Mucosa of rectum (tissue), 2 donors: ENCODE measurements at regions not wholly inside any gene's neighbourhood (a gene's known extent, or its start where the extent isn't known, plus 50 kb on each side); places are given as distances from the start of the nearest gene placed in this dataset.

Source experiments
- H3K27ac ChIP-seq, 2 donors: one replicate each; pipeline ENCODE4 v1.7.0; 2013; ENCODE audit warnings: inconsistent platforms in 2 of 2, low read depth in 2 of 2, low read length in 2 of 2
- H3K27me3 ChIP-seq, 2 donors: one replicate each; pipeline ENCODE4 v1.7.0; 2013; ENCODE audit warnings: low read length in 2 of 2; ENCODE audit not compliant: control insufficient read depth in 2 of 2, insufficient read depth in 2 of 2
- H3K36me3 ChIP-seq, 2 donors: one replicate each; pipeline ENCODE4 v1.7.0; 2013; ENCODE audit warnings: low read length in 2 of 2; ENCODE audit not compliant: control insufficient read depth in 2 of 2, insufficient read depth in 2 of 2
- H3K4me1 ChIP-seq, 2 donors: one replicate each; pipeline ENCODE4 v1.7.0; 2013; ENCODE audit warnings: low read length in 2 of 2, mild to moderate bottlenecking in 1 of 2; ENCODE audit not compliant: control insufficient read depth in 2 of 2, insufficient read depth in 2 of 2
- H3K4me3 ChIP-seq, 2 donors: one replicate each; pipeline ENCODE4 v1.7.0; 2013; ENCODE audit warnings: low read length in 2 of 2
- H3K9ac ChIP-seq, 2 donors: one replicate each; pipeline ENCODE4 v1.7.0; 2013; ENCODE audit warnings: low read length in 2 of 2, low read depth in 1 of 2, mild to moderate bottlenecking in 1 of 2
- H3K9me3 ChIP-seq, 2 donors: one replicate each; pipeline ENCODE4 v1.7.0; 2013; ENCODE audit warnings: low read length in 2 of 2; ENCODE audit not compliant: control insufficient read depth in 2 of 2
- donor health status: healthy.
- donor health status: Normal muscosa, but diverticular disease.

DNA sequence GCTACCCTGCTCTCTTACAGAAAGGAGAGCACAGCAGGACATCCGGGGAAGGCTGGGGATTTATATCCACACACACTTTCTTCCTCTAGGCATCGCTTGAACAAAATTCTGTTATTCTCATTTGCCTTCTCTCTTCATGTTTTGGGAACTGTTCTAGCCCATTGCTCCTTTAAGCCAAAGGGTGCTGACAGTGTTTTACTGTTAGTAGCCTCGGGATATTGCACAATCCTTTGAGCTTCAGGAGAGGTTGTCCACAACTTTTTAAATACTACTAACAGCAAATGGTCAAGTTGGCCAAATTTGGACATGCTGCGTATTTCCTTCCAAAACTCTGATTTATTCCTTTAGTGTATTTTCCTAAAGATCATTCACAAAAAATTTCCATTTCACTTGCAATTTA is 579.2 kb upstream of the RGS18 start:
- Histone ChIP-seq H3K9me3 (no peaks in the 10 kb centered on the region), H3K27ac (no peak overlapping the region), H3K27me3 (no peaks in the 10 kb centered on the region), H3K36me3 (no peaks in the 10 kb centered on the region), H3K9ac (no peak overlapping the region), H3K4me3 (no peak overlapping the region), H3K4me1 (no peaks in the 10 kb centered on the region)

DNA sequence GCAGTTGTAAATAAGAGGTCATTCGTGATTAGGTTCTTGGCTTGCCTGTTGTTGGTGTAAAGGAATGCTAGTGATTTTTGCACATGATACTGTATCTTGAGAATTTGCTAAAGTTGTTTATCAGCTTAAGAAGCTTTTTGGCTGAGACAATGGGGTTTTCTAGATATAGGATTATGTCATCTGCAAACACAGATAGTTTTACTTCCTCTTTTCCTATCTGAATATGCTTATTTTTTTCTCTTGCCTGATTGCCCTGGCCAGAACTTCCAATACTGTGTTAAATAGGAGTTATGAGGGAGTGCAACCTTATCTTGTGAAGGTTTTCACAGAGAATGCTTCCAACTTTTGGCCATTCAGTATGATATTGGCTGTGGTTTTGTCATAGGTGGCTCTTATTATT is 576.1 kb upstream of the RGS18 start:
- H3K9me3 ChIP-seq = no peaks in the 10 kb centered on the region
- H3K4me1 ChIP-seq = no peaks in the 10 kb centered on the region

DNA sequence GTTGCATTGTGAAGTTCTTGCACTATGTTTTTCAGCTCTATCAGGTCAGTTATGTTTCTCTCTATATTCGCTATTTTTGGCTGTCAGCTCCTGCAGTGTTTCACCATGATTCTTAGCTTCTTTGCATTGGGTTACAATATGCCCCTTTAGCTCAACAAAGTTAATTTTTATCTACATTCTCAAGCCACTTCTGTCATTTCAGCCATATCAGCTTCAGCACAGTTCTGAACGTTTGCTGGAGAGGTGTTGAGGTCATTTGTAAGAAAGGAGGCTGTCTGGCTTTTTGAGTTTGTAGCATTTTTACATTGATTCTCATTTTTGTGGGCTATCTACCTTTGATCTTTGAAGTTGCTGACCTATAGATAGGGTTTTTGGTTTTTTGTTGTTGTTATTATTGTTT is 573.2 kb upstream of the RGS18 start:
- Histone ChIP-seq H3K27ac (no peak overlapping the region), H3K4me1 (no peaks in the 10 kb centered on the region), H3K9me3 (no peaks in the 10 kb centered on the region), H3K9ac (no peak overlapping the region), H3K27me3 (no peaks in the 10 kb centered on the region), H3K4me3 (no peak overlapping the region), H3K36me3 (no peaks in the 10 kb centered on the region)

More for the DNA sequence above, 576.1 kb upstream of the RGS18 start:
- H3K4me3 ChIP-seq = no peak overlapping the region
- no peaks in the 10 kb centered on the region for H3K27me3 ChIP-seq
- H3K9ac ChIP-seq = no peak overlapping the region
- H3K36me3 ChIP-seq = no peaks in the 10 kb centered on the region
- no peak overlapping the region for H3K27ac ChIP-seq

DNA sequence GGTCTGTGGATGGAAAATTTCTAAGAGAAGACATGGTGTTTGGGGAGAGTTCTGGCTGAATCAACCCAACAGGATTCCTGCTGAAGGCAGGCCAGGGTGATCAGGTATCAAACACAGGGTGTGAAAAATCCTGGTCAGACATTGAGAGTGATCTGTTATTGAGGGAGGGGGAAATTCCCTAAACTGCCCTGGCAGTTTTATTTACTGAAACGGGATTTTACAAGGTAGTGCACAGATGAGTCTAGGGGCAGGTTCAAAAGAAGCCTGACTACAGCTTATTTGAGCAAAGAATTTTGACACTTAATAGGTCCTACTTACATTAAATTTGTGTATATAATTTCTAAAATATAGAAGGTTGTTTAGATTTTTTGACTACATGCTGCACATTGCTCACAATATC is 569.4 kb upstream of the RGS18 start:
- Histone ChIP-seq H3K9ac (no peak overlapping the region), H3K9me3 (no peaks in the 10 kb centered on the region), H3K27me3 (no peaks in the 10 kb centered on the region), H3K27ac (no peak overlapping the region), H3K36me3 (no peaks in the 10 kb centered on the region), H3K4me3 (no peak overlapping the region), H3K4me1 (no peaks in the 10 kb centered on the region)

DNA sequence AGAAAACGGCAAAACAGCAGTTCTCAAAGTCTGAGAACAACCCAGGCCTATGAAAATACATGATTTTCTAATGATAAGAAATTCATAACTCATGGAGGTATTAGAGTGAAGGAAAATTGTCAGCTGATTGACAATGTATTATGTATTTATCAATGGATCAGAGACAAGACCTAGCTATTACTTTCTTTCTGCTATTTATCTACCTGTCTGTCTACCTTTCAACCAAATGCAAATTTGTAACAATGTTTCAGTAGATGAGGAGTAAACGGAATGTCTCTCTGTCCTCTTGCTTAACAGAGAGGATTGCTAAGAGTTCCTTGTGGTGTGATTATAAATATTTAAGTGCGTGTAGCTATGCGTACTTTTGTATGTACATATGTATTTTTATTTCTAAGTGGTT is 568.7 kb upstream of the RGS18 start:
- H3K36me3 ChIP-seq = no peaks in the 10 kb centered on the region
- H3K4me1 ChIP-seq = no peaks in the 10 kb centered on the region
- H3K9me3 ChIP-seq = no peaks in the 10 kb centered on the region
- H3K27me3 ChIP-seq = no peaks in the 10 kb centered on the region
- no peak overlapping the region for H3K9ac ChIP-seq
- no peak overlapping the region for H3K4me3 ChIP-seq
- H3K27ac ChIP-seq = no peak overlapping the region

DNA sequence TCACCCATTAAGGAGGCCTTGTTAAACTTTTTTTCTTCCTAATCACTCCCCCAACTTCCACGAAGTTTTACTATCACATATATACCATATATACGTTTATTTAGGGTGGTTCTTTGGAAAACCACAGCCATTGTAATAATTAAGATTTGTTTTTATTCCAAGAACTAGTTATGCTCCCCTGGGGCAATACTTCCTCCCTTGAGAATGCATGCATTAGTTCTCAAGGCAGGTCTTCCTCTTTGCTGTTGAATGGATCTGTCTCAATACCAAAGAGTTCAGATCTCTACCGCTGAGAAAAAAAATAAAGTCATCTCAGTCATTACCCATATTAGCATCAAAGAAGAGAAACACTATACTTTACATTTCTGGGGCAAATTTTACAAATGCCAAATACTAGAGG is 567.7 kb upstream of the RGS18 start:
- Histone ChIP-seq H3K9ac (no peak overlapping the region), H3K4me1 (no peaks in the 10 kb centered on the region), H3K36me3 (no peaks in the 10 kb centered on the region)

DNA sequence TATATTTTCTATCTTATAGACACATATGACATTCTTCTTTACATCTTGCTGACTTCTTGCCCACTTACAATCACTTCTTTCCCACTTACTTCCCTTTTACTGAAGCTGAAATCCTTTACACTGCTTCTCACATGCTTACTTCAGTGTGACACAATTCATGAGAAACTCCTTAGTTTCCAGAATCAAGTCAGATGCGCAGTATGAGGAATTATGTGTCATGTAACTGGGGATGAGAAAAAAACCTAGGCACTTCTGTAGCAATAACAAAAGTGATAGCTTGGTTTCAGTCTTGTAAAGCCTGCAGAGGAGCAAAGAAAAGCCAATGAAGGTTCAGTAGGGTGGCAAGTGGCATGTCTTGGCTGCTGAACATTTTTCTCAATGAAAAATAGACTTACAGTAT is 566.2 kb upstream of the RGS18 start:
- Histone ChIP-seq H3K4me3 (no peak overlapping the region), H3K27me3 (no peaks in the 10 kb centered on the region), H3K27ac (no peak overlapping the region), H3K9me3 (no peaks in the 10 kb centered on the region), H3K9ac (no peak overlapping the region), H3K36me3 (no peaks in the 10 kb centered on the region), H3K4me1 (no peaks in the 10 kb centered on the region)

More for the DNA sequence above, 567.7 kb upstream of the RGS18 start:
- H3K4me3 ChIP-seq = no peak overlapping the region
- H3K27ac ChIP-seq = no peak overlapping the region
- H3K27me3 ChIP-seq = no peaks in the 10 kb centered on the region
- no peaks in the 10 kb centered on the region for H3K9me3 ChIP-seq

DNA sequence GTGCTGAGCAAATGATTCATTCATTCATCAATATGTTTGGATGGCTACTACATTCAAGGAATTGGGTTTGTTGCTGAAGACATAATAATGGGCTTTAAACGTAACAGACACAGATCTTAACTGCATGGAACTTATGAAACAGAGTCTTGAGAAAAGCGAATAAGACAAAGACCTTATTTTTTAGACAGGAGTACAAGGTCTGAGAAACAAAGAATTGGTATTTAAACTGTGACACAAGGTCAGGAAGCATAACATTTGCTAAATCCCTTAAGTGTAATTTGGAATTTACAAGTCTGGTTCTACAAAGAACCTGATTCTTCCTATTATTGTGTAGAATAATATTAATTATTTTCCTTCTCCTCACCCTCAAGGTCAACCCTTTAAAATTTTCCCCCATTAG is 565.4 kb upstream of the RGS18 start:
- H3K9ac ChIP-seq = no peak overlapping the region
- H3K4me1 ChIP-seq = no peaks in the 10 kb centered on the region
- no peaks in the 10 kb centered on the region for H3K9me3 ChIP-seq
- no peaks in the 10 kb centered on the region for H3K27me3 ChIP-seq
- H3K36me3 ChIP-seq = no peaks in the 10 kb centered on the region
- no peak overlapping the region for H3K27ac ChIP-seq
- no peak overlapping the region for H3K4me3 ChIP-seq

DNA sequence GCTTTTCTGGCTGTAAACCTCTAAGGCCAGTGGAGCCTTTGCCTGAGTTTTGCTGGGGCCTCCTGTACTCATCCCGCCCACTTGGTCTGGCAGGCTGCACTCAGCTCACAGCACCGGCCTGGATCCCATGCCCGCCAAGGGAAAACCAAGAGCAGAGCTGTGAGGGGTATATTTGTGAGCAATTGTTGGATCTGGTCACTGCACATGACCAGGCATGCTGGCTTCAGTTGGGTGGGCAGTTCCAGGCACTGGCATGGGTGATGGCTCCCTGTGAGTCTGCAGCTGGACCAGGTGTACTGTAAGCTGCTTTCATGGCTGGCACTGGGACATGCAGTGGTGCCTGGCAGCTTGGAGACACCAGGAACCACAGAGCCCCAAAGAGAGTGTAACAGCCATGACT is 563.1 kb upstream of the RGS18 start:
- Histone ChIP-seq H3K36me3 (no peaks in the 10 kb centered on the region), H3K9ac (no peak overlapping the region), H3K9me3 (no peaks in the 10 kb centered on the region), H3K4me3 (no peak overlapping the region), H3K27me3 (no peaks in the 10 kb centered on the region), H3K27ac (no peak overlapping the region), H3K4me1 (no peaks in the 10 kb centered on the region)

DNA sequence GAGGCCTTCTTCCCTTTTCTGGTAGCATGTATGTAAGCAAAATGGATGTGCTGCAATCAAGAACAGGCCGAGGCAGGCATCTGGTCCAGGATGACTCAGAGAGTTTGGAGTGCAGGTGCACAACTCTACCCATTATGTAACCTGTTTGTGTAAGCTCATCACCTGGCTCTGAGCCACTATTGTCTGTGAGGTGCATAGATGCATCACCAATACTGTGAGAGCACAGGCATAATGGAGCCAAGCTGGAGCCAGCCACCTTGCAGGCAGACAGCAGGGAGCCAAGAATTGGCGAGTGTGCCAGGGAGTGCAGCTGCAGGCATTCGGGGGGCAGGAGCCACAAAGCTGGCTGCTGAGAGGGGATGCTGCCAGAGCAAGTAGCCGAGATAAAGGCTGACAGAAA is 549.9 kb upstream of the RGS18 start:
- H3K9ac ChIP-seq = no peak overlapping the region
- no peak overlapping the region for H3K27ac ChIP-seq

DNA sequence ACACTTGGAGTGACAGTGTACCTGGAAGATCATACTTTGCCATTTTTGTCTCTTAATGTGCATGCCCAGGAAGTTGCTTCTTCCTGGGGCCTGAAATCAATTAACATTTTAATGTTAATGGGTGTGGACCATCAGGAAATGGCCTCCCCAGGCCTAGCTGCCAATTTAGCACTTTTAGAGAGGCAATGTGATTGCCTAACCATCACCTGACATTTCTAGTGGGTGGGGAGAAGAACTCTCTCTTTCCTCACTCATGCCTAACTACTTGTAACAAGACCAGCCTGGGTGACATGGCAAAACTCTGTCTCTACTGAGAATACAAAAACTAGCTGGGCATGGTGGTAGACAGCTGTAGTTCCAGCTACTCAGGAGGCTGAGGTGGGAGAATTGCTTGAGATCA is 549.0 kb upstream of the RGS18 start:
- Histone ChIP-seq H3K9me3 (no peaks in the 10 kb centered on the region), H3K4me1 (no peaks in the 10 kb centered on the region), H3K27me3 (no peaks in the 10 kb centered on the region), H3K9ac (no peak overlapping the region), H3K36me3 (no peaks in the 10 kb centered on the region), H3K27ac (no peak overlapping the region), H3K4me3 (no peak overlapping the region)

More for the DNA sequence above, 549.9 kb upstream of the RGS18 start:
- H3K9me3 ChIP-seq = no peaks in the 10 kb centered on the region
- H3K36me3 ChIP-seq = no peaks in the 10 kb centered on the region
- H3K4me3 ChIP-seq = no peak overlapping the region
- H3K27me3 ChIP-seq = no peaks in the 10 kb centered on the region
- H3K4me1 ChIP-seq = no peaks in the 10 kb centered on the region
